ENCODE measurements at regions not wholly inside any gene's neighbourhood (a gene's known extent, or its start where the extent isn't known, plus 50 kb on each side); places are given as distances from the start of the nearest gene placed in this dataset.
"Not testable (repeated sequence)": the region's sequence is repeated elsewhere in the genome, so short reads cannot be mapped to it uniquely, and the experiment has no call there.

- intact Hi-C loops (cut with DNase I; ENCODE audit: low total_unique reads) = no loop called here
- DNase-seq = no peak
- Histone ChIP-seq H3K4me1 (no peaks in the 10 kb centered on the region), H3K9me3 (no peaks in the 10 kb centered on the region), H3K4me3 (no peak overlapping the region), H3K36me3 (no peaks in the 10 kb centered on the region), H3K27me3 (no peaks in the 10 kb centered on the region), H3K27ac (no peak overlapping the region)
- TF ChIP-seq CTCF (IDR thresholded peaks at IDR 0.05) = no peak
Observed at GRCh38 chr4:107423677-107424405, 296.2 kb downstream of the PAPSS1 start.

GRCh38 chr4:107419536-107419935, 300.5 kb downstream of the PAPSS1 start:
- H3K9me3 ChIP-seq; H3K27me3 ChIP-seq; DNase-seq; H3K4me1 ChIP-seq; H3K36me3 ChIP-seq; H3K27ac ChIP-seq; intact Hi-C loops (cut with DNase I; ENCODE audit: low total_unique reads); H3K4me3 ChIP-seq: not testable (repeated sequence)

DNA sequence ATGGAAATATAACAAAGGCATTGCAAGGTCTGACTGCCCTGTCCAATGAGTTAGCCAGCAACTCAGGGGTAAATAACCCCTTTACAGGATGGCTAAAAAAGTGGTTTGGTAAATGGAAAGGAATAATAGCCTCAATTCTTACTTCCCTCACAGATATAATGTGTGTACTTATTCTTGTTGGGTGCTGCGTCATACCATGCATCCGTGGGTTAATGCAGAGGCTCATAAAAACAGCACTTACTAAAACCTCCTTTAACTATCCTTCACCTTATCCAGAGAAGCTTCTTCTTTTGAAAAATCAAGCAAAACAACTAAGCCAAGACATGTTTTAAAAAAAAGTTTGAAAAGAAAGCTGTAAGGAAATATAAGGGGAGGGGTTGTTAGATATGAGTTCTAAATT, 301.0 kb downstream of the PAPSS1 start:
- intact Hi-C loops (cut with DNase I; ENCODE audit: low total_unique reads) = no loop called here
- no peaks in the 10 kb centered on the region for H3K9me3 ChIP-seq
- DNase-seq = no peak
- no peaks in the 10 kb centered on the region for H3K4me1 ChIP-seq
- no peak for TF ChIP-seq CTCF (IDR thresholded peaks at IDR 0.05)
- no peak overlapping the region for H3K27ac ChIP-seq
- H3K4me3 ChIP-seq = no peak overlapping the region
- H3K27me3 ChIP-seq = no peaks in the 10 kb centered on the region
- no peaks in the 10 kb centered on the region for H3K36me3 ChIP-seq

DNA sequence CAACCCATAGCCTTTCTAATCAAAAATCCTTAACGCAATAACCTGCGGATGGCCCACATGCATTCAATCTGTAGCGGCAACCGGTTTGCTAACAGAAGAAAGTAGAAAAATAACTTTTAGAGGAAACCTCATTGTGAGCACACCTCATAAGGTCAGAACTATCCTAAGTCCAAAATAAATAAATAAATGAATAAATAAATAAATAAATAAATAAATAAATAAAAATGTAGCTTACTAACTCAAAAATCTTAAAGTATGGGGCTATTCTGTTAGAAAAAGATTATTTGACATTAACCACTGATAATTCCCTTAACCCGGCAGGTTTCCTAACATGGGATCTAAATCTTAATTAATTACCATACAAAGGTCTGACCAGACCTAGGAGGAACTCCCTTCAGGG, 304.5 kb downstream of the PAPSS1 start:
- H3K36me3 ChIP-seq; H3K9me3 ChIP-seq; DNase-seq; H3K27ac ChIP-seq; intact Hi-C loops (cut with DNase I; ENCODE audit: low total_unique reads); H3K4me3 ChIP-seq; H3K27me3 ChIP-seq; H3K4me1 ChIP-seq: not testable (repeated sequence)

DNA sequence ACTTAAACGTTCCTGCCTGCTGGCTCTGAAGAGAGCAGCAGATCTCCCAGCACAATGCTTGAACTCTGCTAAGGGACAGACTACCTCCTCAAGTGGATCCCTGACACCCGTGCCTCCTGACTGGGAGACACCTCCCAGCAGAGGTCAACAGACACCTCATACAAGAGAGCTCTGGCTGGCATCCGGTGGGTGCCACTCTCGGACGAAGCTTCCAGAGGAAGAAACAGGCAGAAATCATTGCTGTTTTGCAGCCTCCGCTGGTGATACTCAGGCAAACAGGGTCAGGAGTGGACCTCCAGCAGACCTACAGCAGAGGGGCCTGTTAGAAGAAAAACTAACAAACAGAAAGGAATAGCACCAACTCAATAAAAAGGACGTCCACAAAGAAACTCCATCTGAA, 310.2 kb downstream of the PAPSS1 start:
- H3K4me3 ChIP-seq; H3K27me3 ChIP-seq; H3K4me1 ChIP-seq; DNase-seq; intact Hi-C loops (cut with DNase I; ENCODE audit: low total_unique reads); H3K36me3 ChIP-seq; H3K27ac ChIP-seq; H3K9me3 ChIP-seq: not testable (repeated sequence)

- H3K9me3 ChIP-seq = peaks cover 0 to 9% (median 0%) of the 10 kb centered on the region in 3 donors
Observed at GRCh38 chr4:107408968-107409367, 311.1 kb downstream of the PAPSS1 start.

More at GRCh38 chr4:107408968-107409367, 311.1 kb downstream of the PAPSS1 start:
- intact Hi-C loops (cut with DNase I; ENCODE audit: low total_unique reads) = no loop called here
- no peaks in the 10 kb centered on the region for H3K27me3 ChIP-seq
- no peak overlapping the region for H3K27ac ChIP-seq
- H3K36me3 ChIP-seq = no peaks in the 10 kb centered on the region
- DNase-seq = no peak
- no peak overlapping the region for H3K4me3 ChIP-seq
- TF ChIP-seq CTCF (IDR thresholded peaks at IDR 0.05) = no peak
- no peaks in the 10 kb centered on the region for H3K4me1 ChIP-seq
